GM20000 (cell line): ENCODE measurements at regions not wholly inside any gene's neighbourhood (a gene's known extent, or its start where the extent isn't known, plus 50 kb on each side); places are given as distances from the start of the nearest gene placed in this dataset.

Experiments used
- DNase-seq: peaks from one replicate; pipeline ENCODE4 v3.0.0; 2012; ENCODE audit warnings: low spot score
- TF ChIP-seq, protein P1 (sequence below): IDR thresholded peaks from 2 replicates; pipeline ENCODE4 v1.5.1; 2012; ENCODE audit warnings: mild to moderate bottlenecking, control low read depth; ENCODE audit errors: extremely low read depth, missing control alignments

GRCh38 chr20:24147479-24147878, 158.9 kb upstream of the GGTLC1 start:
- DNase-seq = no peak
- TF ChIP-seq, protein P1, sequence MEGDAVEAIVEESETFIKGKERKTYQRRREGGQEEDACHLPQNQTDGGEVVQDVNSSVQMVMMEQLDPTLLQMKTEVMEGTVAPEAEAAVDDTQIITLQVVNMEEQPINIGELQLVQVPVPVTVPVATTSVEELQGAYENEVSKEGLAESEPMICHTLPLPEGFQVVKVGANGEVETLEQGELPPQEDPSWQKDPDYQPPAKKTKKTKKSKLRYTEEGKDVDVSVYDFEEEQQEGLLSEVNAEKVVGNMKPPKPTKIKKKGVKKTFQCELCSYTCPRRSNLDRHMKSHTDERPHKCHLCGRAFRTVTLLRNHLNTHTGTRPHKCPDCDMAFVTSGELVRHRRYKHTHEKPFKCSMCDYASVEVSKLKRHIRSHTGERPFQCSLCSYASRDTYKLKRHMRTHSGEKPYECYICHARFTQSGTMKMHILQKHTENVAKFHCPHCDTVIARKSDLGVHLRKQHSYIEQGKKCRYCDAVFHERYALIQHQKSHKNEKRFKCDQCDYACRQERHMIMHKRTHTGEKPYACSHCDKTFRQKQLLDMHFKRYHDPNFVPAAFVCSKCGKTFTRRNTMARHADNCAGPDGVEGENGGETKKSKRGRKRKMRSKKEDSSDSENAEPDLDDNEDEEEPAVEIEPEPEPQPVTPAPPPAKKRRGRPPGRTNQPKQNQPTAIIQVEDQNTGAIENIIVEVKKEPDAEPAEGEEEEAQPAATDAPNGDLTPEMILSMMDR = no peak

- TF ChIP-seq, protein P1 = no peak
- no peak for DNase-seq
Observed at GRCh38 chr20:24146231-24146634, 157.7 kb upstream of the GGTLC1 start.

DNA sequence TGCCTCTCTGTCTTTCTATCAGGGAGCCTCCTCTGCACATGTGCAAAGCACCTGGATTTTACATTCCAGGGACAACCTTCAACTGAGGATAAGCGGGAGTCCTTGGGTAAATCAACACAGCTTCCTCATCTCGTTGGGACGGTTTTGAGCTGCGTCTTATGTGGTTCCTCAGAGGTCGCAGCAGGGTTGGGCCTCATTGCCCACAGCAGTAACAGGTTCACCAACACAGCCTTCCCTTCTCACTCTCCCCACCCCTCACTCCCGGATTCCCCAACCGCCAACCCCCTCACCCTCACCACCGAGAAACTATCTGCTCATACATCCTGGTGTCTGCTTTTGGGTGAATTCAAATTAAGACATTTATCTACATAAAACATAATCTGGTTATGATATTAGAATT, 155.8 kb upstream of the GGTLC1 start:
- DNase-seq = no peak
- TF ChIP-seq, protein P1 = no peak

GRCh38 chr20:24141111-24141510, 152.5 kb upstream of the GGTLC1 start:
- TF ChIP-seq, protein P1 = no peak
- no peak for DNase-seq

- TF ChIP-seq, protein P1 = no peak
- DNase-seq = no peak
Observed at GRCh38 chr20:24139846-24140245, 151.3 kb upstream of the GGTLC1 start.

DNA sequence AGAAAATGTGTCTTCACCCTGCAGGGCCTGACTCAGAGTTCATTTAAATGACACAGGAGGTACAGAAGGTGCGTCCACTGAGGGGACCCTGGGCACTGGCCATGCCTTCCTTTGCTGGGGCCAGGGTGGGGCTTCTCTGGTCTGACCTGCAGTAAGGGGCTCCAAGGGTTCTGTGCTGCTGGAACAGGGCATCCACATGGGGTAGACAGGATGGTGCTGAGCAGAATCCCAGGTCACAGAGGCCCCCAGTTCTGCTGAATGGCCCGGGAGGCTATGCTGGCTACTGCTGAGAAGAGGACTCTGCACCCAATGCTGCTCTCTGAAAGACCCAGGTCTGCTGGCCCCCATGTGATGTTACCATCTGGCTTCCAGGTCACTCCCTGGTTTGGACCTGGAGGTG, 150.4 kb upstream of the GGTLC1 start:
- TF ChIP-seq, protein P1 = no peak
- DNase-seq = no peak

DNA sequence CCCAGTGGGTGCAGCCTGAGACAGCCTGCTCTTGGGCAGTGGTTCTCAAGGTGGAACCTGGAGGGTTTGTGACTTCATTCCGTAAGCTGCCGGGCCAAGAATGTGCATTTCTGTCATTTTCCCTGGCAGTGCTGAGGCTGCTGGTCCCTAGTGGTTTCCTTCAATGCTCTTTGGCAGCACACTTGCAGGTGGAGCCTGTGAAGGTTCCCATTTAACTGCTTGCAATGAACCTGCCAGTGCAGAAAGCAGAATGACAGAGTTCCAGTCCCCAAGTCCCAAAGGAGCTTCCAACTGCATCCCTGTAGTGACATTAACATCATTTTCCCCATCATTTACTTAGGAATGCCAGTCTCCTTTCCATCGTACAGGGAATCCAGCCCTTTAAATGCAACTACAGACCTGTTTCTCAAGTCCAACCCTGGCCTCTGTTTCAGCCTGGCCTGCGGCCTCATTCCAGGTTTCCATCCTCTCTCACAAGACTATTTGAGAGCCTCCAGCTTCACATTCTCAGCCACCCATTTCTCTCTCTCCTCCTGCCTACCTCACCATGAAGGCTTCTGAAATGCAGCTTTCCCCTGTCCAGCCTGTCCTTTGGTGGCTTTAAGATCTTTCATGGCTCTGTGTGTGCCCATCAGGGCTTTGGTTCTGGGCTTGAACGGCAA, 149.7 kb upstream of the GGTLC1 start:
- TF ChIP-seq, protein P1 = no peak
- no peak for DNase-seq
